IMR-90 (cell line): ENCODE measurements at regions not wholly inside any gene's neighbourhood (a gene's known extent, or its start where the extent isn't known, plus 50 kb on each side); places are given as distances from the start of the nearest gene placed in this dataset.

ENCODE experiments used
- ATAC-seq: fragments of 200-7000 bp; cut with Tn5 transposase; 2 replicates; pipeline ENCODE4 v1.9.1; 2020; ENCODE audit warnings: low read depth, mild to moderate bottlenecking, moderate library complexity
- BruUV-seq: library from RNA; stranded (reverse); fragments of 400-500 nt; replicated peaks from 2 replicates; lab custom pipeline; 2021; lab: Mats Ljungman, UMichigan
- CTCF ChIA-PET: fragments of 300-600 bp; formaldehyde crosslinking; extraction: SDS; loops from one replicate; lab custom pipeline; 2021; ENCODE audit warnings: antibody characterized with exemption; lab: Yijun Ruan, JAX
- POLR2A ChIA-PET: fragments of 300-600 bp; sonication (Branson Sonifier 250); formaldehyde crosslinking; loops from one replicate; lab custom pipeline; 2022; ENCODE audit warnings: antibody characterized with exemption; ENCODE audit not compliant: unreplicated experiment; lab: Charles Lee
- DNase-seq: peaks from one replicate; pipeline ENCODE4 v3.0.0; 2013
- H2AFZ ChIP-seq: replicated peaks from 2 replicates; pipeline ENCODE3; 2013; ENCODE audit warnings: low read length, mild to moderate bottlenecking; ENCODE audit not compliant: poor library complexity
- H2AK5ac ChIP-seq: 2 replicates; pipeline ENCODE4 v1.6.1; 2013; ENCODE audit warnings: low read depth, low read length, inconsistent platforms
- H2AK9ac ChIP-seq: replicated peaks from 2 replicates; pipeline ENCODE3; 2013; ENCODE audit warnings: mild to moderate bottlenecking, low read depth, low read length, moderate library complexity; ENCODE audit not compliant: poor library complexity
- H2BK120ac ChIP-seq: 2 replicates; pipeline ENCODE4 v1.6.1; 2013; ENCODE audit warnings: low read depth, low read length, inconsistent platforms
- H2BK15ac ChIP-seq: 3 replicates; pipeline ENCODE4 v1.6.1; 2013; ENCODE audit warnings: low read depth, low read length, inconsistent platforms
- H2BK20ac ChIP-seq: 2 replicates; pipeline ENCODE4 v1.6.1; 2013; ENCODE audit warnings: low read depth, mild to moderate bottlenecking, inconsistent platforms, low read length, moderate library complexity
- H2BK5ac ChIP-seq: 2 replicates; pipeline ENCODE4 v1.6.1; 2013; ENCODE audit warnings: mild to moderate bottlenecking, low read depth, low read length, inconsistent platforms; ENCODE audit not compliant: poor library complexity, severe bottlenecking
- H3K14ac ChIP-seq: replicated peaks from 2 replicates; pipeline ENCODE4 v1.6.1; 2013; ENCODE audit warnings: low read depth, low read length, inconsistent platforms
- H3K18ac ChIP-seq: 2 replicates; pipeline ENCODE4 v1.6.1; 2013; ENCODE audit warnings: low read depth, low read length, control low read depth
- H3K23ac ChIP-seq: 2 replicates; pipeline ENCODE4 v1.6.1; 2013; ENCODE audit warnings: low read depth, low read length, inconsistent platforms
- H3K27ac ChIP-seq: 2 replicates; pipeline ENCODE4 v1.5.1; 2013; ENCODE audit warnings: mild to moderate bottlenecking, control low read depth, low read length; ENCODE audit not compliant: insufficient read depth
- H3K27me3 ChIP-seq: 2 replicates; pipeline ENCODE4 v1.6.1; 2013; ENCODE audit warnings: low read length; ENCODE audit not compliant: control insufficient read depth, insufficient read depth
- H3K36me3 ChIP-seq: 2 replicates; pipeline ENCODE4 v1.6.1; 2013; ENCODE audit warnings: low read length, mixed read lengths; ENCODE audit not compliant: control insufficient read depth, insufficient read depth
- H3K4ac ChIP-seq: 2 replicates; pipeline ENCODE4 v1.6.1; 2013; ENCODE audit warnings: low read depth, low read length, inconsistent platforms
- H3K4me1 ChIP-seq: 2 replicates; pipeline ENCODE4 v1.6.1; 2013; ENCODE audit warnings: low read length, mixed read lengths; ENCODE audit not compliant: control insufficient read depth, insufficient read depth
- H3K4me2 ChIP-seq: 2 replicates; pipeline ENCODE4 v1.6.1; 2013; ENCODE audit warnings: low read depth, mild to moderate bottlenecking, control low read depth, low read length, moderate library complexity
- H3K4me3 ChIP-seq: 2 replicates; pipeline ENCODE4 v1.5.1; 2013; ENCODE audit warnings: low read depth, mild to moderate bottlenecking, control low read depth, low read length, moderate library complexity; ENCODE audit not compliant: insufficient read depth
- H3K56ac ChIP-seq: 2 replicates; pipeline ENCODE4 v1.6.1; 2013; ENCODE audit warnings: low read length, inconsistent platforms; ENCODE audit not compliant: insufficient read depth; ENCODE audit errors: extremely low read depth
- H3K79me1 ChIP-seq, 2 experiments: 2 replicates each; pipeline ENCODE4 v1.6.1; 2013; ENCODE audit warnings: low read length in 2 of 2, inconsistent platforms in 1 of 2, low read depth in 1 of 2
- H3K9ac ChIP-seq: 2 replicates; pipeline ENCODE4 v1.6.1; 2013; ENCODE audit warnings: low read depth, low read length, control low read depth
- H3K9me1 ChIP-seq: 2 replicates; pipeline ENCODE4 v1.6.1; 2013; ENCODE audit warnings: low read length, inconsistent platforms; ENCODE audit not compliant: insufficient read depth
- H3K9me3 ChIP-seq: 2 replicates; pipeline ENCODE4 v1.6.1; 2013; ENCODE audit warnings: low read length; ENCODE audit not compliant: control insufficient read depth, insufficient read depth
- H4K20me1 ChIP-seq: 2 replicates; pipeline ENCODE4 v1.6.1; 2013; ENCODE audit warnings: low read length, inconsistent platforms; ENCODE audit not compliant: insufficient read depth
- H4K5ac ChIP-seq: 2 replicates; pipeline ENCODE4 v1.6.1; 2013; ENCODE audit warnings: mild to moderate bottlenecking, low read depth, low read length, control low read depth
- H4K8ac ChIP-seq, 2 experiments: 2 replicates each; pipeline ENCODE4 v1.6.1; 2013; ENCODE audit warnings: low read depth in 2 of 2, low read length in 2 of 2, control low read depth in 1 of 2, inconsistent platforms in 1 of 2
- H4K91ac ChIP-seq: 2 replicates; pipeline ENCODE4 v1.6.1; 2013; ENCODE audit warnings: low read depth, low read length, inconsistent platforms; ENCODE audit not compliant: insufficient read depth
- CHD1 ChIP-seq: IDR thresholded peaks from 2 replicates; pipeline ENCODE4 v1.6.1; 2012; ENCODE audit warnings: low read depth, low read length, improper control_type of control experiment
- WGBS, 2 experiments: methylation state at CpG; one replicate each; pipeline versions ENCODE4 v1.1.5 to v1.1.7; 2013; ENCODE audit warnings: missing lambda C conversion rate in 2 of 2; ENCODE audit not compliant: insufficient read length in 1 of 2; ENCODE audit errors: extremely low coverage in 2 of 2; 5-methylcytosine and 5-hydroxymethylcytosine counted together
- dilution Hi-C: fragments of 300-500 bp; cut with HindIII; formaldehyde crosslinking; loops from one replicate; pipeline ENCODE4 v1.14.3; 2018; ENCODE audit warnings: low sequenced_read_pairs; ENCODE audit not compliant: unreplicated experiment
- in situ Hi-C: fragments of 300-500 bp; cut with MboI; formaldehyde crosslinking; loops from 3 replicates; pipeline ENCODE4 v1.14.3; 2019; ENCODE audit warnings: low sequenced_read_pairs, inconsistent platforms, mixed read lengths
- intact Hi-C: fragments of 100-400 bp; cut with micrococcal nuclease; formaldehyde crosslinking; loops from 2 replicates; pipeline ENCODE4 v1.10.0; 2022

- Histone ChIP-seq H3K4me1 (no peaks in the 10 kb centered on the region), H2BK20ac (no peak overlapping the region), H3K18ac (no peak overlapping the region), H3K56ac (no peak overlapping the region), H3K79me1 (no peaks in the 10 kb centered on the region), H3K27me3 (no peaks in the 10 kb centered on the region), H2AK5ac (no peak overlapping the region), H3K9me3 (peaks cover 41% of the 10 kb centered on the region), H4K5ac (no peak overlapping the region), H3K14ac (no peak overlapping the region), H2AK9ac (no peak overlapping the region), H4K91ac (no peak overlapping the region), H2BK120ac (no peak overlapping the region), H2BK5ac (no peak overlapping the region), H3K4me2 (no peak overlapping the region), H2AFZ (no peak overlapping the region), H3K23ac (no peak overlapping the region), H3K4me3 (no peak overlapping the region), H3K9me1 (no peaks in the 10 kb centered on the region), H3K36me3 (no peaks in the 10 kb centered on the region), H2BK15ac (no peak overlapping the region), H3K27ac (no peak overlapping the region), H4K8ac (no peak overlapping the region), H4K20me1 (no peaks in the 10 kb centered on the region), H3K4ac (no peak overlapping the region), H3K9ac (no peak overlapping the region)
- dilution Hi-C loops (no loop called here), in situ Hi-C loops (no loop called here), intact Hi-C loops (no loop called here)
- ChIA-PET POLR2A (no interaction called here), CTCF (no interaction called here)
- TF ChIP-seq CHD1: no peak
- WGBS, 2 experiments: 49% methylated on average over 6 of the region's 18 CpGs; no CpG with 5 or more reads in 1 of the 2 experiments
- no TSS peak for BruUV-seq
- ATAC-seq (no peak), DNase-seq (no peak)
These were observed 400.2 kb downstream of the TMEM121 start for GRCh38 chr14:105926373-105927095.
